NCI-H1436 treated with DMSO at 0.1 percent for 48 hours (cell line): ENCODE measurements at regions not wholly inside any gene's neighbourhood (a gene's known extent, or its start where the extent isn't known, plus 50 kb on each side); places are given as distances from the start of the nearest gene placed in this dataset.

ENCODE experiments used
- DNase-seq: peaks from one replicate; lab custom pipeline; 2025; lab: John Stamatoyannopoulos, UW

- no peak for DNase-seq
Observed at GRCh38 chr2:151197184-151198108, 64.2 kb downstream of the RBM43 start.

- DNase-seq: no peak
Observed at GRCh38 chr2:151193576-151193975, 68.1 kb downstream of the RBM43 start.

- DNase-seq: no peak
Observed at GRCh38 chr2:151192681-151193080, 69.0 kb downstream of the RBM43 start.

- DNase-seq: no peak
Observed at GRCh38 chr2:151191001-151191400, 70.7 kb downstream of the RBM43 start.

- no peak for DNase-seq
Observed at GRCh38 chr2:151189125-151189524, 72.5 kb downstream of the RBM43 start.

GRCh38 chr2:151186011-151186410, 75.7 kb downstream of the RBM43 start:
- no peak for DNase-seq

GRCh38 chr2:151182899-151183809, 78.5 kb downstream of the RBM43 start:
- no peak for DNase-seq

- DNase-seq: no peak
Observed at GRCh38 chr2:151182396-151182795, 79.3 kb downstream of the RBM43 start.

- DNase-seq: peak; percentile 31
Observed at GRCh38 chr2:151181524-151181923, 80.1 kb downstream of the RBM43 start.

- no peak for DNase-seq
Observed at GRCh38 chr2:151180123-151180522, 81.5 kb downstream of the RBM43 start.

- no peak for DNase-seq
Observed at GRCh38 chr2:151178207-151178606, 83.5 kb downstream of the RBM43 start.

GRCh38 chr2:151177756-151178155, 83.9 kb downstream of the RBM43 start:
- DNase-seq: no peak

GRCh38 chr2:151176661-151177060, 85.0 kb downstream of the RBM43 start:
- no peak for DNase-seq

- no peak for DNase-seq
Observed at GRCh38 chr2:151175864-151176263, 85.8 kb downstream of the RBM43 start.

GRCh38 chr2:151174127-151174526, 87.5 kb downstream of the RBM43 start:
- no peak for DNase-seq

- DNase-seq: no peak
Observed at GRCh38 chr2:151171186-151171585, 90.5 kb downstream of the RBM43 start.

- no peak for DNase-seq
Observed at GRCh38 chr2:151166410-151166809, 95.3 kb downstream of the RBM43 start.

- DNase-seq: no peak
Observed at GRCh38 chr2:151165105-151165684, 96.5 kb downstream of the RBM43 start.

- DNase-seq: peak; percentile 62
Observed at GRCh38 chr2:151161821-151162551, 99.7 kb downstream of the RBM43 start.

- no peak for DNase-seq
Observed at GRCh38 chr2:151159109-151159662, 102.5 kb downstream of the RBM43 start.

- DNase-seq: no peak
Observed at GRCh38 chr2:151157000-151157735, 104.5 kb downstream of the RBM43 start.
